ENCODE measurements at regions not wholly inside any gene's neighbourhood (a gene's known extent, or its start where the extent isn't known, plus 50 kb on each side); places are given as distances from the start of the nearest gene placed in this dataset.

DNA sequence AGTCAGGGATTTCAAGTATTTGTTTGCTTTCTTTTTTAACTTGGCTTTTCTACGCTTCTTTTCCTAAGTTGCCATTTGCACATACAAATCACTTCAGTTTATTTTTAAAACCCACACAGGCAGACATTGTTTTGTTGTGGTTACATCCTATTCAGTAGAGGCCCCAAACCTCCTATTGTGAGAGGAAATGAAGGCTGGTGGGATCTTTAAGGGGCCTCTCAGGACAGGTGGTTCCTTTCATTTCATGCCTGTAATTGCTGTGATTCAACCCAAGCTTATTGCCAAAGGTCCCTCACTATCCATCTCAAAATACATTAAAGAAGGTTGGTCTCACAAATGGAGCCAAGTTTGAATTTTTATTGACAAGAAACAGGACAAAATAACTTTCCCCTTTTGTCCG lies 257.1 kb downstream of the ADAMTS20 start:
- TF ChIP-seq, protein P1, sequence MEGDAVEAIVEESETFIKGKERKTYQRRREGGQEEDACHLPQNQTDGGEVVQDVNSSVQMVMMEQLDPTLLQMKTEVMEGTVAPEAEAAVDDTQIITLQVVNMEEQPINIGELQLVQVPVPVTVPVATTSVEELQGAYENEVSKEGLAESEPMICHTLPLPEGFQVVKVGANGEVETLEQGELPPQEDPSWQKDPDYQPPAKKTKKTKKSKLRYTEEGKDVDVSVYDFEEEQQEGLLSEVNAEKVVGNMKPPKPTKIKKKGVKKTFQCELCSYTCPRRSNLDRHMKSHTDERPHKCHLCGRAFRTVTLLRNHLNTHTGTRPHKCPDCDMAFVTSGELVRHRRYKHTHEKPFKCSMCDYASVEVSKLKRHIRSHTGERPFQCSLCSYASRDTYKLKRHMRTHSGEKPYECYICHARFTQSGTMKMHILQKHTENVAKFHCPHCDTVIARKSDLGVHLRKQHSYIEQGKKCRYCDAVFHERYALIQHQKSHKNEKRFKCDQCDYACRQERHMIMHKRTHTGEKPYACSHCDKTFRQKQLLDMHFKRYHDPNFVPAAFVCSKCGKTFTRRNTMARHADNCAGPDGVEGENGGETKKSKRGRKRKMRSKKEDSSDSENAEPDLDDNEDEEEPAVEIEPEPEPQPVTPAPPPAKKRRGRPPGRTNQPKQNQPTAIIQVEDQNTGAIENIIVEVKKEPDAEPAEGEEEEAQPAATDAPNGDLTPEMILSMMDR (IDR thresholded peaks at IDR 0.05; ENCODE audit: low read depth, low read length, missing control alignments), result no peak
- DNase-seq (ENCODE audit: extremely low read depth, low read depth), result no peak
- no peak overlapping the region for H3K4me3 ChIP-seq (replicated peaks; ENCODE audit: low read depth, low read length)

DNA sequence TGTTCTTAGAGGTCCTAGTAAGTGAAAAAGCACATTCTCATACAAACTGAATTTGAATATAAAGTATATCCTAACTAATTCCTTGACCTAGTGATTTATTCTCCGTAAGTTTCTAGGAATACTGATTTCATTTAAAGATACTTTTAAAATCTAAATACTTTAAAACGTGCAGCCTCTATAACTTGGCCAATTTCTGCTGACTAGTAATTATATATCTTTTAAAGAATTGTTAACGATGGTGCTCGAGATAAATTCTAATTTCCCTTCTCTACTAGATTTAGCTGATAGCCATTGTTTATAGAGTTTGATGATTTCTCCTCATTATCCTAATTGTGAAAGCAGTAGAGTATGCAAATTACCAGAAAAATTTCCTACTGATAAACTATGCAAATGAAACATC lies 257.9 kb downstream of the ADAMTS20 start:
- TF ChIP-seq, protein P1 (IDR thresholded peaks at IDR 0.05; ENCODE audit: low read depth, low read length, missing control alignments), result no peak
- H3K4me3 ChIP-seq (replicated peaks; ENCODE audit: low read depth, low read length), result no peak overlapping the region
- DNase-seq (ENCODE audit: extremely low read depth, low read depth), result no peak

DNA sequence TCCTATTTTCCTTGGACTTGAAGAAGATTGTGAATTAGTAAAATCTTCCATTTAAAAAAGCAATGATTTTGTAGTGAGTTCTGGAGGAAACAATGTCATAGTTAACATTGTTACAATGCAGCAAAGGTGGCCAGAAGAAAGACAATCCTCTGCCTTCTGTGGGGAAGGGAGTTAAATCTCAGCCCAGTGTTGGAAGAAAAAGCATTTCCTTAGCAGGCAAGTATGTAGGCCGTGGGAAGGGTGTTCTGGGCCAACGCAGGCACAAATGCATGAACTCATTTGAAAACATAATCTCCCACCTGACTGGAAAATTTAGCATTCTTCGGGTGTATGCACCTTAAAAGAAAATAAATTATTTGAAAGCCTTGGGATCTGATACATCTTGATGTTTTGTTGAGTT lies 258.6 kb downstream of the ADAMTS20 start:
- TF ChIP-seq, protein P1 (IDR thresholded peaks at IDR 0.05; ENCODE audit: low read depth, low read length, missing control alignments), result no peak
- H3K4me3 ChIP-seq (replicated peaks; ENCODE audit: low read depth, low read length), result no peak overlapping the region
- DNase-seq (ENCODE audit: extremely low read depth, low read depth), result no peak

DNA sequence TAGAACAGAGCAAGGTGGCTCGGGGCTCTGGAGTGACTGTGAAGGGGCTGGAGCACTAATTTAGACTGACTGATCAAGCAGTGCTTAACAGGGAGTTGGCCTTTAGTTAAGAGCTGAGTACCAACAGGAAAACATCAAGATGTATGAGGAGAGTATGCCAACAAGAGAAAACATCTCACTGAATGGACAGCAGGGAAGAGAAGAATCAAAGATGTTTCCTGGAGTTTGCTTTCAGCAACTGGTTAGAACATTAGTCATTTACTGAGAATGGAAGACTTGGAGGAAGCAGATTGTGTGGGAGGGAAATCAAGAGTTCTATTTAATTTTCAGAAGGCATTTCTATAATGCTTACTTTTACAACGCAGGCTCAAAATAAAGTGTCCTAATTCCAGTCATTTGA lies 259.3 kb downstream of the ADAMTS20 start:
- DNase-seq (ENCODE audit: extremely low read depth, low read depth), result no peak
- TF ChIP-seq, protein P1 (IDR thresholded peaks at IDR 0.05; ENCODE audit: low read depth, low read length, missing control alignments), result no peak

DNA sequence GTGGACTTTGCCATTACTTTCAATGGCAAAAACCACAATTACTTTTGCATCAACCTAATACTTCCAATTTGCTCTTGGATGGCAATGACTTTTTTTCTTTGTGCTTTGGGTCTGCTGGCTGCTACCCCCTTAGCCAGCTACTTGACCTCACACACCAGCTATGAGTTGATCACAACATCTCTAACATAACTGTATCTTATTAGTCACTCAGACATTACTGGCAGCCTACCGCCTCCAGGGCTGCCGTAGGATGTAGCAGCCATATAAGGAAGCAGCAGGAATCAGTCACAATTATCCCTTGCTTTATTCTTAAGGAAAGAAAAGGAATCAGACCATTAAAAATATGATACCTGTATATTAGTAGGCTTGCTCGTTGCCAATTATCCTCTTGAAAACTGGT lies 260.5 kb downstream of the ADAMTS20 start:
- H3K4me3 ChIP-seq (replicated peaks; ENCODE audit: low read depth, low read length), result no peak overlapping the region
- TF ChIP-seq, protein P1 (IDR thresholded peaks at IDR 0.05; ENCODE audit: low read depth, low read length, missing control alignments), result no peak
- DNase-seq (ENCODE audit: extremely low read depth, low read depth), result no peak

More for the DNA sequence above, 259.3 kb downstream of the ADAMTS20 start:
- H3K4me3 ChIP-seq (replicated peaks; ENCODE audit: low read depth, low read length), result no peak overlapping the region

DNA sequence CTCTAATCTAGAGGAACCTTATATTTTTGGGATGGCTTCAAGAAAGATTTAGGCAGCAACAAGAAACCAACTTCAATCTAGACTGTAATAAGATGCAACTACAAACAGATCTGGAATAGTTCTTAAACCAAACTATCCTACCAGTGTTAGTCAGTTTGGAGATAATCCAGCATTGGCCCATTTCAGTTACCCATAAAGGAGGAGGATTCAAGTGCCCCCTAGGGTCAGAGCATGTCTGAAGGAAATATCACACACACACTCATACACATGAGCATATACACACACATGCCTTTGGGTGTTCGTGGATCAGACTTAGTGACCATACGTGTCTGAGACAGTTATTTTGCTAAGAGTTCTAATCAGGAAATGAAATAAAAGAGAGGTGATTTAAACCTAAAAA lies 261.2 kb downstream of the ADAMTS20 start:
- no peak for DNase-seq (ENCODE audit: extremely low read depth, low read depth)
- TF ChIP-seq, protein P1 (IDR thresholded peaks at IDR 0.05; ENCODE audit: low read depth, low read length, missing control alignments), result no peak
- no peak overlapping the region for H3K4me3 ChIP-seq (replicated peaks; ENCODE audit: low read depth, low read length)

DNA sequence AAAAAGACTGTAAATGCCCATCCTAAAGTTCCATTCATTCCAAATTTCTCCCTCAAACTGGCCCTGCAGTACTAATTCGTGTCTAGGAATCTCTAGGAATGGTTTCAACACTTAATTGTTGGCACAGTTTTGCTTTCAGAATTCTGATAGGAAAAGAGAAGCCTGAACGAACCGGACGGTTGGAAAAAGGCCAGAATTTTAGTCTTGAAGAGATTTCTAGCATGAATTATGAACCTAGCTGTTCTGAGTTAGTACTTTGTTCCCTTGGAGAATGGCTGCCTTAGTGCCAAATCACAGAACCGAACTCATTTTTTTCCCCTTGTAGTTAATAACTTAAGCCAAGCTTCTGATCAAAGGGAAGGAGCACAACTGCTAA lies 262.6 kb downstream of the ADAMTS20 start:
- TF ChIP-seq, protein P1 (IDR thresholded peaks at IDR 0.05; ENCODE audit: low read depth, low read length, missing control alignments), result no peak
- no peak overlapping the region for H3K4me3 ChIP-seq (replicated peaks; ENCODE audit: low read depth, low read length)
- DNase-seq (ENCODE audit: extremely low read depth, low read depth), result no peak
